HFFc6 (cell line): ENCODE measurements at regions not wholly inside any gene's neighbourhood (a gene's known extent, or its start where the extent isn't known, plus 50 kb on each side); places are given as distances from the start of the nearest gene placed in this dataset.

Experiments
- DNase-seq: peaks from one replicate; pipeline ENCODE4 v3.0.0-alpha.2; 2018
- H3K27ac Mint-ChIP-seq: 2 replicates; pipeline ENCODE4 v1.8.0; 2020; ENCODE audit warnings: mild to moderate bottlenecking, mixed read lengths
- H3K27me3 Mint-ChIP-seq: 2 replicates; pipeline ENCODE4 v1.8.0; 2021; ENCODE audit warnings: mild to moderate bottlenecking, moderate library complexity, mixed read lengths; ENCODE audit not compliant: insufficient read depth
- H3K36me3 Mint-ChIP-seq: 2 replicates; pipeline ENCODE4 v1.8.0; 2021; ENCODE audit warnings: low read depth, mixed read lengths
- H3K4me1 Mint-ChIP-seq: 2 replicates; pipeline ENCODE4 v1.8.0; 2020; ENCODE audit warnings: low read depth, mixed read lengths
- H3K4me3 Mint-ChIP-seq: 2 replicates; pipeline ENCODE4 v1.8.0; 2020; ENCODE audit warnings: mild to moderate bottlenecking, moderate library complexity, mixed read lengths
- H3K9me3 Mint-ChIP-seq: 2 replicates; pipeline ENCODE4 v1.8.0; 2020; ENCODE audit warnings: mild to moderate bottlenecking, mixed read lengths
- CTCF ChIP-seq: fragments of 200-600 bp; sonication (generic); IDR thresholded peaks from 2 replicates; pipeline ENCODE4 v1.5.0; 2021; ENCODE audit warnings: antibody characterized with exemption, mild to moderate bottlenecking

- Mint-ChIP-seq H3K27ac (peak overlapping the region; percentile 79), H3K27me3 (no peaks in the 10 kb centered on the region; the same call in 1 of the 2 replicates), H3K4me3 (no peak overlapping the region), H3K36me3 (no peaks in the 10 kb centered on the region), H3K4me1 (peaks cover 74% of the 10 kb centered on the region), H3K9me3 (no peaks in the 10 kb centered on the region)
- DNase-seq: no peak
- TF ChIP-seq CTCF: no peak
These were observed 170.6 kb upstream of the RUNX1 start for GRCh38 chr21:35219719-35220118.

- Mint-ChIP-seq H3K36me3 (peaks cover under 1% of the 10 kb centered on the region; the same call in 1 of the 2 replicates), H3K4me3 (no peak overlapping the region), H3K9me3 (no peaks in the 10 kb centered on the region), H3K4me1 (peaks cover 74% of the 10 kb centered on the region), H3K27ac (peak overlapping the region; percentile 79), H3K27me3 (no peaks in the 10 kb centered on the region; the same call in 1 of the 2 replicates)
- no peak for TF ChIP-seq CTCF
- DNase-seq: no peak
These were observed 170.2 kb upstream of the RUNX1 start for GRCh38 chr21:35219291-35219690.

GRCh38 chr21:35217504-35218060 is 168.5 kb upstream of the RUNX1 start:
- H3K36me3 Mint-ChIP-seq: peaks cover 9% of the 10 kb centered on the region
- peak overlapping the region; percentile 37; the same call in 1 of the 2 replicates for H3K4me3 Mint-ChIP-seq
- H3K4me1 Mint-ChIP-seq: peaks cover 79% of the 10 kb centered on the region
- DNase-seq: peak; percentile 93
- no peak for TF ChIP-seq CTCF
- no peaks in the 10 kb centered on the region for H3K27me3 Mint-ChIP-seq
- H3K9me3 Mint-ChIP-seq: no peaks in the 10 kb centered on the region
- peak overlapping the region; percentile 74 for H3K27ac Mint-ChIP-seq

DNA sequence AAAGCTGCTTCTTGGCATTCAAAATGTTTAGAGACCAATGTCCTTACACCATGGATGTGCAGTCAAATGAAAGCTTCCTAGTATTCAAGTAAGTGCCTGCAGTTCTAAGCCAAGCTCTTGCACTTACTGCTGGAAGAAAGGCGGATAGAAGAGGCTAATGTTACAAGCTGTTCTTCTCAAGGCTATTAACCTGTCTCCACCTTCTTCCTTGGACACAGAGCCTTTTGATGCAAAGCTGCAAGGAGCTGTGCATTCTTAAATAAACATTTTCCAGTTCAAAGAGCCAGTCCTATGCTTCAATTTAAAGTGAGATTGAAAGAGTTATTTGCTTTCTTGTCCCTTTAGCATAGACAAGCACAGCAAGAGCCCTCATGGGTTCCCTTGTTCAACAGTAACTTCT is 167.9 kb upstream of the RUNX1 start:
- no peak overlapping the region for H3K4me3 Mint-ChIP-seq
- H3K27me3 Mint-ChIP-seq: no peaks in the 10 kb centered on the region
- no peak for TF ChIP-seq CTCF
- no peaks in the 10 kb centered on the region for H3K9me3 Mint-ChIP-seq
- peaks cover 79% of the 10 kb centered on the region for H3K4me1 Mint-ChIP-seq
- peak overlapping the region; percentile 74 for H3K27ac Mint-ChIP-seq
- H3K36me3 Mint-ChIP-seq: peaks cover 9% of the 10 kb centered on the region
- no peak for DNase-seq

- H3K4me3 Mint-ChIP-seq: no peak overlapping the region
- TF ChIP-seq CTCF: no peak
- DNase-seq: no peak
- no peak overlapping the region for H3K27ac Mint-ChIP-seq
- no peaks in the 10 kb centered on the region for H3K27me3 Mint-ChIP-seq
- H3K9me3 Mint-ChIP-seq: no peaks in the 10 kb centered on the region
- peaks cover 9% of the 10 kb centered on the region for H3K36me3 Mint-ChIP-seq
- peaks cover 79% of the 10 kb centered on the region for H3K4me1 Mint-ChIP-seq
These were observed 166.8 kb upstream of the RUNX1 start for GRCh38 chr21:35215870-35216269.
